Middle frontal gyrus (tissue), 1 donor: ENCODE measurements at regions not wholly inside any gene's neighbourhood (a gene's known extent, or its start where the extent isn't known, plus 50 kb on each side); places are given as distances from the start of the nearest gene placed in this dataset.

ENCODE experiments used
- DNase-seq: peaks from one replicate; pipeline ENCODE4 v3.0.0-alpha.2; 2015; ENCODE audit warnings: low spot score; ENCODE audit errors: extremely low spot score

- DNase-seq = no peak
Observed at GRCh38 chr7:159269745-159270144, 125.1 kb upstream of the VIPR2 start.

- DNase-seq = no peak
Observed at GRCh38 chr7:159263430-159263829, 118.8 kb upstream of the VIPR2 start.

GRCh38 chr7:159253657-159254056, 109.0 kb upstream of the VIPR2 start:
- DNase-seq = no peak

GRCh38 chr7:159250471-159250870, 105.8 kb upstream of the VIPR2 start:
- no peak for DNase-seq

- no peak for DNase-seq
Observed at GRCh38 chr7:159249671-159250070, 105.0 kb upstream of the VIPR2 start.

GRCh38 chr7:159247910-159248309, 103.2 kb upstream of the VIPR2 start:
- DNase-seq = no peak

- no peak for DNase-seq
Observed at GRCh38 chr7:159246702-159247480, 102.2 kb upstream of the VIPR2 start.

GRCh38 chr7:159240962-159241361, 96.3 kb upstream of the VIPR2 start:
- DNase-seq = no peak

GRCh38 chr7:159239028-159239427, 94.4 kb upstream of the VIPR2 start:
- DNase-seq = no peak

- no peak for DNase-seq
Observed at GRCh38 chr7:159238541-159238940, 93.9 kb upstream of the VIPR2 start.

- DNase-seq = no peak
Observed at GRCh38 chr7:159237022-159237653, 92.5 kb upstream of the VIPR2 start.

GRCh38 chr7:159231017-159231416, 86.3 kb upstream of the VIPR2 start:
- DNase-seq = no peak

GRCh38 chr7:159229683-159230475, 85.2 kb upstream of the VIPR2 start:
- DNase-seq = no peak

- no peak for DNase-seq
Observed at GRCh38 chr7:159227433-159227832, 82.8 kb upstream of the VIPR2 start.

- no peak for DNase-seq
Observed at GRCh38 chr7:159226011-159226702, 81.5 kb upstream of the VIPR2 start.

- no peak for DNase-seq
Observed at GRCh38 chr7:159218607-159219006, 73.9 kb upstream of the VIPR2 start.

GRCh38 chr7:159218170-159218569, 73.5 kb upstream of the VIPR2 start:
- no peak for DNase-seq

- no peak for DNase-seq
Observed at GRCh38 chr7:159215076-159215475, 70.4 kb upstream of the VIPR2 start.

- DNase-seq = no peak
Observed at GRCh38 chr7:159213253-159213652, 68.6 kb upstream of the VIPR2 start.

GRCh38 chr7:159212226-159212625, 67.6 kb upstream of the VIPR2 start:
- DNase-seq = no peak

- DNase-seq = peak; percentile 38
Observed at GRCh38 chr7:159211540-159212182, 67.0 kb upstream of the VIPR2 start.
